LNCAP (cell line): ENCODE measurements at regions not wholly inside any gene's neighbourhood (a gene's known extent, or its start where the extent isn't known, plus 50 kb on each side); places are given as distances from the start of the nearest gene placed in this dataset.

Experiments
- TF ChIP-seq, protein P1 (sequence below): fragments of 450-650 bp; IDR thresholded peaks from 2 replicates; pipeline ENCODE4 v1.5.1; 2017; ENCODE audit warnings: mild to moderate bottlenecking

DNA sequence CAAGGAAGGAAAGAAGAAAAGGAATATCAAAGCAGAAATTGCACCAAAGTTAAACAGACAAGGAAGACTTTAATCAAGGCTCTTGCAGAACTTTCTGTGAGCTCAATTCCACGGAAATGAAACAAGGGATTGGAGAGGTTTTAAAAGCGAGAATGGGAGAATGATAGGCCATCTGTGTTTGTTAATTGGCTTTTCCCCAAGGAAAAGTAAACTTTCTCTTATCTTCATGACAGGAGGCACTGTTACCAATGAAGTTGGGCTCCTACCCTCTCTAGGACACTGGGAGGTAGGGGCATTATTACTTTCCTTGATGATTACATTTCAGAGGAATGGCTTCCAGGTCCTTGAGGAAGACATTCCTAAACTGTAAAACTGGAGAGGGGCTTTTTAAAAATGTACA lies 328.8 kb upstream of the NWD2 start:
- TF ChIP-seq, protein P1, sequence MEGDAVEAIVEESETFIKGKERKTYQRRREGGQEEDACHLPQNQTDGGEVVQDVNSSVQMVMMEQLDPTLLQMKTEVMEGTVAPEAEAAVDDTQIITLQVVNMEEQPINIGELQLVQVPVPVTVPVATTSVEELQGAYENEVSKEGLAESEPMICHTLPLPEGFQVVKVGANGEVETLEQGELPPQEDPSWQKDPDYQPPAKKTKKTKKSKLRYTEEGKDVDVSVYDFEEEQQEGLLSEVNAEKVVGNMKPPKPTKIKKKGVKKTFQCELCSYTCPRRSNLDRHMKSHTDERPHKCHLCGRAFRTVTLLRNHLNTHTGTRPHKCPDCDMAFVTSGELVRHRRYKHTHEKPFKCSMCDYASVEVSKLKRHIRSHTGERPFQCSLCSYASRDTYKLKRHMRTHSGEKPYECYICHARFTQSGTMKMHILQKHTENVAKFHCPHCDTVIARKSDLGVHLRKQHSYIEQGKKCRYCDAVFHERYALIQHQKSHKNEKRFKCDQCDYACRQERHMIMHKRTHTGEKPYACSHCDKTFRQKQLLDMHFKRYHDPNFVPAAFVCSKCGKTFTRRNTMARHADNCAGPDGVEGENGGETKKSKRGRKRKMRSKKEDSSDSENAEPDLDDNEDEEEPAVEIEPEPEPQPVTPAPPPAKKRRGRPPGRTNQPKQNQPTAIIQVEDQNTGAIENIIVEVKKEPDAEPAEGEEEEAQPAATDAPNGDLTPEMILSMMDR = no peak

DNA sequence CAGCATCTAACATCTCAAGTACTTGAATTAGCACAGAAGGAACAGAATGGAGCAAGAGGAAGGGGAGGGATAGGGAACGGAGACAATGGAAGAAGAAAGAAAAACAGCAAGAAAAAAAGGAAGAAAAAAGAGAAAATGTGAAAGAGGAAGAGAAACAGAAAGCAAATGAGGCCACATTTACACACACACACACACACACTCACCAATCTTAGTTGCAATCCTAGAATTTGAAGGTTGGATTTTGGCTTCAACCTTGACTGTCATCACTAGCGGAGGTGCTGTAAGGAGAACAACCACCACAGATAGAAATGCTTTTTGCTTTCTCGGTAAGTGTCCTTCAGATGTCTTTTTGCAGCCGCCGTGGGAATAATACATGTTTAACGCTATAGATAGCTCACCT lies 327.1 kb upstream of the NWD2 start:
- TF ChIP-seq, protein P1 = no peak

DNA sequence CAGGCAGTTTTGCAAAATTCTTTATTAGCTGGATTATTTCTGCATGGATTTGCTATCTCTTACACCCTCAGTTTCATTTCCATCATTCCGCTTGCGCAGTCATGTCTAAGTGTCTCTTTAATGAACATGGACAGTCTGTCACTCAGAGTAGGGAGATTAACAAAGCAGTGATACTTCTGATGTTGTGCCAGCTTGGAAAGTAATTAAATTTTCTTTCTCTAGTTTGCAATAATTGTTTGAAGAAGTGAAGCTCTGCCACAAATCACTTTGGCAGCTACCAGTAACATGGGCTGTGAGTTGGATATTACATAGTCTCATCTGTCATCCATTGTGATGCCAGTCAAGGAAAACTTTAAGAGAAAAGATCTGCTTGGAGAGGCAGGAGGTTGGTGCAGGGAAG lies 324.8 kb upstream of the NWD2 start:
- TF ChIP-seq, protein P1 = no peak

DNA sequence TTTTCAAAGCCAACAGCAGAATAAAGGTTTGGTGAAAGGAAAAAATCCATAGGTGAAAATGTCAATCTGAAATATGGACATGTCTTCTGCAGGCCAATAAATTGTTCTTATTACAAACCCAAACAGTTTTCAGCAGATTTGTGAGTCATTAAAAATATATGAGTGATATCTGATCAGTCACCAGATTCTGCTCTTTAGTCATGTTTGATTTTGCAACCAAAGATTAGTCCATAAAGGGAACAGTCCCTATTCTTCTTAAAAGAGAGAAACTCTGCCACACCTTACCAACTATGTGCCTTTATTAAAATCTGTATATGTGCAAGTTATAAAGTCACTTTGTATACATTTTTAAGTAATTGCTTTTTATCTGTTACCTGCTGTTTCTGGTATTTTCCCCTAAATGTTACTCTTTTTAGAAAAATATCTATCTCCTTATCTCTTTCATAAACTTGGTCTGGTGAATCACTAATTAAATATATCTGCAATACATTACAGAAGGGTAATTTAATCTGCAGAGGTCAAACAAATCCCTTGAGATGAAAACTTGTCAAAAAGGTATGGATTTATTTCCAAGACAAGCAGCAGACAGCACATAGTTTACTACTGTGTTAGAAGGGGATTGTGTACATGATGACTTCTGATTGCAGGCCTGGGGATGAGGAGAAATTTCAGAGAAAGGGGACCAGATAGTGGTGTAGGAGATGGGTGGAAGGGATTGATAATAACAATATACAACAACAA lies 322.9 kb upstream of the NWD2 start:
- TF ChIP-seq, protein P1 = no peak

DNA sequence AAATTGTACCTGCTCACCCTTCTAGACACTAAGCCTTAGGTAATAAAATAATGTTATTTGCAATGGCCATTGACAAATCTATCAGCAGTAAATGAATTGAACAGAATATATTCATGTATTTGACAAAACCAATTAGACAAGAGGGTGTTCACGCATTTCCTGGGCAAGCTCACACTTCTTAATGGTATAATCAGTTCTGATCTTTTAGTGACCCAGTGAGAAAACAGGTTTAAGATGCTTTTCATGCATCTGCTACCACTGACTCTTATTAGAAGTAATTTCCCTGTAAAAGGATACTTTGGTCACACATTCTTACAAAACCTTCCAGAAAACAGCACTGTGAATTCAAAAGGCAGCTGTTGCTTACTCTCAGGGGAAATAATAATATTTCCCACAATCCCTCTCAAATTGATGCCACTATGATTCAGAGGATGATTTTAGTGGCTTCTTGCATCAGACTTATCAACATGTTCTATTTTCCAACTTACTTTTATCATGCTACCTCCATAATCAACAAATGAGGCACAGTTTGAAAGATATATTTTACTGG lies 313.9 kb upstream of the NWD2 start:
- TF ChIP-seq, protein P1 = no peak

DNA sequence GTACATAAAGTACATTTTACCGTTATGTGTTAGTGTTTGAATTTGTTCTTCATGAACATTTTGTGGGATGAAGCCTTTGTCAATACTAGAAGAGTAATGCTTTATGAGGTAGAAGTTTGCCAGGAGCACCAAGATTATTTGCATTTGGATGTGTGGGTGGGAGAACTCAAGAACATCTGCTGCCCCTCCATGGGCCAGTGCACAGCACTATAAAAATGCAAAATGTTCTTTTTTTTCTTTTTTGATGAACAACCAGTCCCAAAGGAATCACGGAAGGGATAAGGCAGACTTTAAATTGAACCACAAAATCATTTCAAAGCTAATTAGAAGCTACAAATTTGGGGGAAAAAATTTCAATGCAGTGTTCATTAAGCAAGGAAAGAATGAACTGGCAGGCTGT lies 300.3 kb upstream of the NWD2 start:
- TF ChIP-seq, protein P1 = no peak

DNA sequence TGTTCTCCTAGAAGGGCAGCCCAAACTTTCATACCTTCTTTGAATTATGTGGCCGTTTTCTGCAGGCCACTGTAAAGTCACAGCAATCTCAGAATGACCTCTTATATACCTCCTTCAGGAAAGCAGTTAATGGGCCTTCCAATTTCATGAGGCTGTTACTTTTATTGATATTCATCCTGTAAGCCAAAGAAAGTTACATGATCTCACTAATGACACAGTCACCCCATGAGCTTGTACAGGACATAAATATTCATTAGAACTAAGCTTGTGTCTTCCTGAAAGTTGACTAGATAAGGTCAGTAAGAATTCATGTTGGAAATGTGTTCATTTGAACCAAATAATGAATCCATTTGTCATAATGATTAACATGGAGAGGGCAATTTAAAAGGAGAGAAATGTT lies 283.1 kb upstream of the NWD2 start:
- TF ChIP-seq, protein P1 = no peak
